M059J (cell line): ENCODE measurements at regions not wholly inside any gene's neighbourhood (a gene's known extent, or its start where the extent isn't known, plus 50 kb on each side); places are given as distances from the start of the nearest gene placed in this dataset.

Source experiments
- DNase-seq: peaks from one replicate; pipeline ENCODE4 v3.0.0-alpha.2; 2012; ENCODE audit warnings: low read depth

GRCh38 chr6:87806635-87807034, 104.6 kb upstream of the AKIRIN2 start:
- no peak for DNase-seq

DNA sequence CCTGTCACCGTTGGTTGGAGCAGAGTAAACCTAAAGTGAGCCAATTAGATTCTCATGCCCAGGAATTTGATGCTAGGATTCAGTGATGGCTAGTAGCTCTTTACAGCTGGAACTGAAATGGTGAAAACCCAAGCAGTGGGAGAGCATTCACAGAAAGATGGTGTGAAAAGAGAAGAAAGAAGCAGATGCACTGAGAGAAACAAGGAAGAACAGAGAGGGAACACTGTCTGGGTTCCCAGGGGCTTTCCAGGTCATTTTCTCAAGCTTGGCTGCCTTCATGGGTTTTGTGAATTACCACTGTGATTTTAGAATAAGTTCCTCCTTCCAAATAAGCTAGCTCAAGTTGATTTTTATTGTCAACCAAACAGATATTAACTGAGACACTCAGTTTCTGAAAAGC, 104.1 kb upstream of the AKIRIN2 start:
- no peak for DNase-seq

GRCh38 chr6:87803791-87804190, 101.8 kb upstream of the AKIRIN2 start:
- DNase-seq: no peak

DNA sequence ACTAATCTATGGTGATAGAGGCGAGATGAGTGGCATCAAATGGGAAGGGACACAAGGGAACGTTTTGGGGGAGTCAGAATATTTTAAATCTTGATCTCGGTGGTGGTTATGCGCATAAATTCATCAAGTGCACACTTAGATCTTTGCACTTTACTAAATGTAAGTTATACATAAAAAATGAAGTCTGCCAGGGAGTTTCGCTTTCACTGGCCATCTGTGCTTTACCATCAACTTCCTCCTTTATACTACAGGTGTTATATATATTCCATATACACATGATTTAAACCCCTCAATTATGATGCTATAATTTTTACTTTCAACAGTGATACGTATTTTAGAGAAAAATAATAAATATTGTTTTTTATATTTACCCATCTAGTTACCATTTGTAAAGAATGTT, 97.6 kb upstream of the AKIRIN2 start:
- DNase-seq: no peak

- no peak for DNase-seq
Observed at GRCh38 chr6:87798393-87799278, 96.6 kb upstream of the AKIRIN2 start.

DNA sequence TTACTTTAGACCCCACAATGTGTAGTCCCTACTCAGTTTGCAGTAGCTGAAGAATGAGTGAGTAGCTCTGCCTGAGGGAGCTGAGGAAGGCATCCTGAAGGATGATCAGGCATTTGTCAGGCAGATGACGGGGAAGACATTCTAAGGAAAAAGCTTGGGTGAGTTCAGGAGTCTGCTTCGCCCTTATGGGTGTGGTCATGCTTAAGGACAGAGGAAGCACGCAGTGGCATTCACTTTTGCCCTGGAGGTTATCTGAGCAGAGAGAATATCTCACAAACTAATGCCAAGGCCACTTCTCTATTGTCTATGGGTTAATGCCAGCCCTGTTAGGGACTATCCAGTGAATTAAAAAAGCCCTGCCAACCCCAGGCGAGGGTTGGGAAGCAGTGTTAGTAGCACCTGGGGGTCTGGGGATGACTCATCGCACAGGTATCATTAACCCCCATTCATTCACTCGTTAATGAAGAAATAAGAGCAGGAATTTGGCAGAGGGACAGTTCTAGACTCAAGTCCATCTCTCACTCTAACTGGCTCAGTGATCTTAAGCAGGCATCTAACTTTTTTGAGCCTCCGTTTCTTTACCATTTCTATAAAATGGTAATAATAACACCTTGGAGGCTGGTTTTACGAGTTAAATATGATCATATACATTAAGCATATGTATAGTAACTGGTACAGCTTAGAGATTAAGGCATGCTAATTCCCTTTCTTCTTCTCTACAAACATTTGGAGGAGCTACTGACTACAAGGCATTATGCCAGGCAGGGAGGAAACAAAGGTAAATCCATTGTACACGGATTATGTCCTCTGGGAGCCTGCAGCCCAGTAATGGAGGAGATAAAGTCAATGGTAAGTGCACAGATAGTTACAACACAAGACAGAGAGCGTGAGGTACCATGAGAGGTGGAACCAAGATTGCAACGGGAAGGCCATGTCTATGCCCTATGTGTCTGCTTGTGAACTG, 93.2 kb upstream of the AKIRIN2 start:
- no peak for DNase-seq

DNA sequence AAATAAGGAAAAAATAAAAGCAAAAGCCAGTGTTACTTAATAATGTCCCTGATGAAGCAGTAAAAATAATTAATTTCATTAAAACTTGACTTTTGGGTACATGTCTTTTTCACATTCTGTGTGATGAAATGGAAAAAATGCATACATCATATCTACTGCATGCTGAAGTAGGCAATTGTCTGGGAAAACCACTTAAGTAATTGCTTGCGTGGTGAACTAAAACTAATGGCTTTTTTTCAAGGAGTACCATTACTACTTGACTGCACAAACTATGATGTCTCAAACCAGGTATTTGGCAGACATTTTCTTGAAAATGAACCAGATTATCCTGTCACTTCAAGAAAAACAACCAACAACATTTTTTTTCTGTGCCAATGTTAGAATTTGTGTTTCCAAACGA, 91.3 kb upstream of the AKIRIN2 start:
- no peak for DNase-seq

DNA sequence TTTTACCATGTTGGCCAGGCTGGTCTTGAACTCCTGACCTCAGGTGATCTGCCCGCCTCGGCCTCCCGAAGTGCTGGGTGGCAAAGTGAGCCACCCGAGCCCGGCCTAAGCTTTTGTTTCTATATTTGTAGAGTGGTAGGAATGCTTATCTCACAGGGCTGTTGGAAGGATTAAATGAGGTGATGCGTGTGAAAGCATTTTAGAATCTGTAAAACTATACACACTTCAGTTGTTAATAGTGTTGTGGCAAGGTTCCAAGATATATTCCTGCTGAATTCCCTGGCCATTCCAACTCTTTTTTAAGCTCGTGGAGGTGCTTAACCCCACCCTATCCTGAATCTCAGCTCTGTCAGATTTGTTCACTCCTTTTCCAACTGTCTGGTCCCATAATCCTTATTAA, 89.9 kb upstream of the AKIRIN2 start:
- DNase-seq: no peak

DNA sequence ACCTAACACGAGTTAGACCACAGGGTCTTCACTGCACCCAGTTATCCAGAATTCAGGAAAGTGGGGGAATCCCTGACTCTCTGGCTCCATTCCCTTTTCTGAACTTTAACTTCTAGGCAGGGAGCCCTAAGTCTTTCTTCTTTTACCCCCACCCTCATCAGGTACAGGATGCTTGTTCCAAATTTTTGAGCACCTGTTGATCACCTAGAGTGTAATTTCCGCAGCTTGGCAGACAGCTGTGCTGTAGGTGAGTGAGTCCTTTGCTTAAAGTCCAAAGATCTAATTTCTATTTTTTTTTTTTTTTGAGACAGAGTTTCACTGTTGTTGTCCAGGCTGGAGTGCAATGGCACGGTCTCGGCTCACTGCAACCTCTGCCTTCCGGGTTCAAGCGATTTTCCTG, 89.5 kb upstream of the AKIRIN2 start:
- no peak for DNase-seq

DNA sequence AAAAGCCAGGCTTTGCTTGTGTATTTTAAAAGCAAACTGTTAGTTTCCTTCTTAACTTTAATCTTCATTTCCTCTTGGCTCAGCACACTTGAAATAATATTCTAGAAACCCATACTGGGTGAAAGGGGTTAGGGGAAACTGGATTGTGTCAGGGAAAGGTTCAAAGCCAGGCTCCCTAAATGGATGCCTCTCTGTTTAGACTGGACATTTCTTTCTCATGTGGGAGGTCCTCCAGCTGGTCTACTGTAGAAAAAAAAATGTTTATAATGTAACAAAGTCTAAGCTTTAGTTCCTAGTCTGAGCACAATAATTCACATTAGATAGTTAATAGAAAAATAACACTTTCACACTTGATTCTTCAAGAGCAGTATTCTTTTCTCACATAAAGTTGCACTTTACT, 89.0 kb upstream of the AKIRIN2 start:
- no peak for DNase-seq

- no peak for DNase-seq
Observed at GRCh38 chr6:87789900-87790290, 87.9 kb upstream of the AKIRIN2 start.

- DNase-seq: peak; percentile 67
Observed at GRCh38 chr6:87789198-87789899, 87.3 kb upstream of the AKIRIN2 start.

DNA sequence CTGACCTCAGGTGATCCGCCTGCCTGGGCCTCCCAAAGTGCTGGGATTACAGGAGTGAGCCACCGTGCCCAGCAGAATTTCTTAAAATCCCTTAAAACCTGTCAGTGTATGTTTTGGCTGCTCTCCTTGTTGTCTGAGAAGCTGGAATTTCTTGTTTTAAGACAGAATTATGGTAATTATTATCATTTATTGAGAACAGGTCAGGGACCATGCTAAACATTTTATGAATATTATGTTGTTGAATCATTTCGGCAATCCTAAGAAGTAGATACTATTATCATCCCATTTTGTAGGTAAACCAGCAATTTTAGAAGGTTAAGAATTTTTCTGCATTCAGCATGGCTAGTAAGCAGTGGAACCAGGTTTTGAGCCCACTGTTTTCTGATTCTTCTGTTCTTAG, 86.1 kb upstream of the AKIRIN2 start:
- DNase-seq: no peak

GRCh38 chr6:87785229-87785862, 83.3 kb upstream of the AKIRIN2 start:
- no peak for DNase-seq

GRCh38 chr6:87784690-87785089, 82.7 kb upstream of the AKIRIN2 start:
- DNase-seq: no peak

- no peak for DNase-seq
Observed at GRCh38 chr6:87784051-87784450, 82.0 kb upstream of the AKIRIN2 start.

DNA sequence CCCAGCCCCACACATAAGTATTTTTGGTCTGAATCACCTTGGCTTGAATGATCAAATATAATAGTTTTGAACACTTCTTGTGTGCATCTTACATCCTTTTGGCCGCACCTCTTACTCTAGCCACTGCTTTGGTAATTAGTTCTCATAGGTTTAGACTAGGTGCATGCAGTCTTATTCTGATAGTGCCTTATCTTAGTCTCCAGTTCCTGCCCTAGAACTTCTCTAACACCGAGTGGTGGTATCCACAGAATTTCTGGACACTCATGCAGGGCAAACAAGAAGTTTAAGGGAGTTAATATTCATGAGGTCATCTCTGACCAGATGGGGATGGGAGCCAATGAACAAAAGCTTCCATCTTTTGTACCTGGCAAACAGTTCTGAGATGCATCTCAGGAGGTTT, 77.5 kb upstream of the AKIRIN2 start:
- no peak for DNase-seq

- DNase-seq: peak; percentile 58
Observed at GRCh38 chr6:87772597-87773530, 70.8 kb upstream of the AKIRIN2 start.

GRCh38 chr6:87767478-87767877, 65.4 kb upstream of the AKIRIN2 start:
- DNase-seq: no peak

- peak; percentile 49 for DNase-seq
Observed at GRCh38 chr6:87766211-87766610, 64.2 kb upstream of the AKIRIN2 start.

DNA sequence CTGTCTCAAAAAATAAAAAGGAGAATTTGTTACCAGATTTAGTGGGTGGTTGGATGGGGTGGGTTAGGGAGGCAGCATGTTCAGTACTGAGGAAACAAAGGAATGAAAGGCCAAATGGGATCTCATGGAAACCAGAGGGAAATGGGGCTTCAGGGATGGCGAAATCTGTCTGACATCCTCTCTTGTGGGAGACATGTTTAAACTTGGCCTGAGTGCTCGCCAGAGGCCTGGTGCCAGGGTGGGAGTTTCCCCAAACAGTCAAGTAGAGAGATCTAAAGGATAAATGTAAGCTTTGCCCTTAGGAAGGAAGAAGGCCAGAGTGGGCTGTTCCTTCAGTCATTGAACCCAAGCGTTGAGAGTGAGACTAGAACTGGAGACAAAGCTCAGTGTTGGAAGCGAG, 61.9 kb upstream of the AKIRIN2 start:
- DNase-seq: no peak
